H1 (cell line): ENCODE measurements at regions not wholly inside any gene's neighbourhood (a gene's known extent, or its start where the extent isn't known, plus 50 kb on each side); places are given as distances from the start of the nearest gene placed in this dataset.

Experiments used
- CTCF ChIA-PET: fragments of 300-600 bp; sonication (Branson Sonifier 250); formaldehyde crosslinking; loops from one replicate; lab custom pipeline; 2021; ENCODE audit not compliant: partially characterized antibody; lab: Charles Lee
- POLR2A ChIA-PET: fragments of 300-600 bp; sonication (Branson Sonifier 250); formaldehyde crosslinking; loops from one replicate; lab custom pipeline; 2021; ENCODE audit warnings: inconsistent platforms; ENCODE audit not compliant: partially characterized antibody; lab: Charles Lee
- DNase-seq, 2 experiments: peaks; one replicate each; pipeline versions ENCODE4 v3.0.0 to v3.0.0-alpha.2; 2010 to 2022; ENCODE audit warnings: low spot score in 2 of 2, low read depth in 1 of 2, mixed read lengths in 1 of 2
- FAIRE-seq: peaks from 2 replicates; lab custom pipeline; 2011; peaks lifted over from hg19 to GRCh38; lab: Jason Lieb, UNC
- H2AFZ ChIP-seq: 2 replicates; pipeline ENCODE4 v1.8.1; 2012; ENCODE audit warnings: low read length, inconsistent platforms
- H2AK5ac ChIP-seq: 2 replicates; pipeline ENCODE4 v1.6.1; 2013; ENCODE audit warnings: low read depth, low read length
- H2BK120ac ChIP-seq: replicated peaks from 2 replicates; pipeline ENCODE3; 2013; ENCODE audit warnings: low read depth, low read length, inconsistent platforms
- H2BK12ac ChIP-seq: 2 replicates; pipeline ENCODE4 v1.6.1; 2013; ENCODE audit warnings: low read depth, low read length
- H2BK15ac ChIP-seq: 2 replicates; pipeline ENCODE4 v1.6.1; 2013; ENCODE audit warnings: low read length
- H2BK20ac ChIP-seq: 2 replicates; pipeline ENCODE4 v1.6.1; 2013; ENCODE audit warnings: low read length
- H2BK5ac ChIP-seq: 2 replicates; pipeline ENCODE4 v1.6.1; 2013; ENCODE audit warnings: low read depth, low read length
- H3K14ac ChIP-seq: 2 replicates; pipeline ENCODE4 v1.6.1; 2013; ENCODE audit warnings: inconsistent platforms; ENCODE audit not compliant: insufficient read length
- H3K18ac ChIP-seq: 2 replicates; pipeline ENCODE4 v1.6.1; 2013; ENCODE audit warnings: low read length; ENCODE audit errors: extremely low read depth
- H3K23ac ChIP-seq: 2 replicates; pipeline ENCODE4 v1.6.1; 2013; ENCODE audit warnings: inconsistent platforms; ENCODE audit not compliant: insufficient read length
- H3K23me2 ChIP-seq: 2 replicates; pipeline ENCODE4 v1.6.1; 2013; ENCODE audit warnings: low read depth, low read length
- H3K27ac ChIP-seq: 2 replicates; pipeline ENCODE4 v1.6.1; 2011; ENCODE audit warnings: low read depth, low read length, inconsistent platforms
- H3K27me3 ChIP-seq, 4 experiments: replicated peaks in 1 of 4; 1 replicate in 1 of 4; 2 replicates in 3 of 4; pipeline versions ENCODE4 v1.6.1 to v1.8.1; 2011 to 2013; ENCODE audit warnings: low read length in 3 of 4, mild to moderate bottlenecking in 3 of 4, inconsistent platforms in 2 of 4, mixed read lengths in 2 of 4, moderate library complexity in 1 of 4; ENCODE audit not compliant: control insufficient read depth in 3 of 4, insufficient read depth in 3 of 4; ENCODE audit errors: extremely low read depth in 1 of 4
- H3K36me3 ChIP-seq, 4 experiments: 2 replicates each; pipeline versions ENCODE4 v1.6.1 to v1.8.1; 2011 to 2013; ENCODE audit warnings: mild to moderate bottlenecking in 4 of 4, low read length in 3 of 4, moderate library complexity in 2 of 4, control low read depth in 1 of 4, inconsistent platforms in 1 of 4; ENCODE audit not compliant: insufficient read depth in 4 of 4, control insufficient read depth in 2 of 4
- H3K4ac ChIP-seq: replicated peaks from 2 replicates; pipeline ENCODE3; 2013; ENCODE audit warnings: low read length, low read depth, mixed read lengths, inconsistent platforms; ENCODE audit not compliant: insufficient read length
- H3K4me1 ChIP-seq, 4 experiments: replicated peaks in 1 of 4; 1 replicate in 1 of 4; 2 replicates in 3 of 4; pipeline versions ENCODE4 v1.6.1 to v1.8.1; 2011 to 2013; ENCODE audit warnings: low read length in 3 of 4, inconsistent platforms in 2 of 4, mixed read lengths in 1 of 4; ENCODE audit not compliant: insufficient read depth in 4 of 4, control insufficient read depth in 3 of 4
- H3K4me2 ChIP-seq, 2 experiments: 2 replicates each; pipeline versions ENCODE4 v1.6.1 to v1.8.1; 2011 to 2013; ENCODE audit warnings: low read depth in 2 of 2, low read length in 2 of 2, control low read depth in 1 of 2, inconsistent platforms in 1 of 2, mild to moderate bottlenecking in 1 of 2; ENCODE audit not compliant: insufficient read depth in 1 of 2
- H3K4me3 ChIP-seq, 4 experiments: fragments of 200-600, 300-600 bp in 1 of 4; sonication (generic), shearing (Covaris generic), sonication (Bioruptor Twin) in 1 of 4; 2 replicates each; pipeline versions ENCODE4 v1.5.1 to v1.8.1; 2011 to 2016; ENCODE audit warnings: low read length in 4 of 4, low read depth in 3 of 4, control low read depth in 2 of 4, inconsistent platforms in 2 of 4, mild to moderate bottlenecking in 2 of 4, mixed read lengths in 1 of 4, moderate library complexity in 1 of 4; ENCODE audit not compliant: insufficient read depth in 2 of 4; ENCODE audit errors: extremely low read depth in 1 of 4
- H3K56ac ChIP-seq: replicated peaks from 2 replicates; pipeline ENCODE3; 2013; ENCODE audit warnings: low read depth, mild to moderate bottlenecking, mixed read lengths, low read length, inconsistent platforms; ENCODE audit not compliant: insufficient read length
- H3K79me1 ChIP-seq: 2 replicates; pipeline ENCODE4 v1.6.1; 2013; ENCODE audit warnings: low read depth, low read length, control low read depth
- H3K79me2 ChIP-seq, 2 experiments: 2 replicates each; pipeline versions ENCODE4 v1.6.1 to v1.8.1; 2012 to 2013; ENCODE audit warnings: low read length in 2 of 2, mild to moderate bottlenecking in 2 of 2, inconsistent platforms in 1 of 2; ENCODE audit not compliant: insufficient read depth in 2 of 2, control insufficient read depth in 1 of 2
- H3K9ac ChIP-seq, 4 experiments: replicated peaks in 1 of 4; 1 replicate in 1 of 4; 2 replicates in 3 of 4; pipeline versions ENCODE4 v1.6.1 to v1.8.1; 2011 to 2013; ENCODE audit warnings: low read depth in 3 of 4, low read length in 3 of 4, control low read depth in 2 of 4, mild to moderate bottlenecking in 2 of 4, moderate library complexity in 2 of 4, inconsistent platforms in 1 of 4; ENCODE audit errors: extremely low read depth in 1 of 4
- H3K9me3 ChIP-seq, 2 experiments: 2 replicates each; pipeline versions ENCODE4 v1.6.1 to v1.8.1; 2012 to 2013; ENCODE audit warnings: mild to moderate bottlenecking in 2 of 2, moderate library complexity in 2 of 2, control low read depth in 1 of 2, inconsistent platforms in 1 of 2, low read depth in 1 of 2, low read length in 1 of 2, mixed read lengths in 1 of 2; ENCODE audit not compliant: insufficient read depth in 2 of 2
- H4K20me1 ChIP-seq, 2 experiments: replicated peaks in 1 of 2; 2 replicates each; pipeline versions ENCODE3 to v1.8.1; 2011 to 2013; ENCODE audit warnings: inconsistent platforms in 2 of 2, low read length in 2 of 2, mild to moderate bottlenecking in 1 of 2; ENCODE audit not compliant: insufficient read depth in 2 of 2, control insufficient read depth in 1 of 2
- H4K5ac ChIP-seq: 2 replicates; pipeline ENCODE4 v1.6.1; 2013; ENCODE audit warnings: low read length, low read depth, mixed read lengths, inconsistent platforms; ENCODE audit not compliant: insufficient read length
- H4K8ac ChIP-seq: 2 replicates; pipeline ENCODE4 v1.8.0; 2013; ENCODE audit warnings: mild to moderate bottlenecking, moderate library complexity, low read length, inconsistent platforms; ENCODE audit not compliant: insufficient read depth; ENCODE audit errors: extremely low read depth
- H4K91ac ChIP-seq: replicated peaks from 2 replicates; pipeline ENCODE3; 2013; ENCODE audit warnings: low read length, mixed read lengths, inconsistent platforms; ENCODE audit not compliant: insufficient read length
- BRCA1 ChIP-seq: IDR thresholded peaks from 2 replicates; pipeline ENCODE4 v1.6.1; 2012; ENCODE audit warnings: low read depth, low read length, improper control_type of control experiment
- CREB1 ChIP-seq: IDR thresholded peaks from 2 replicates; pipeline ENCODE4 v1.6.1; 2012; ENCODE audit warnings: inconsistent platforms
- HDAC2 ChIP-seq, 2 experiments: fragments of 300-600 bp in 1 of 2; sonication (generic) in 1 of 2; IDR thresholded peaks; 2 replicates each; pipeline ENCODE4 v1.6.1; 2011 to 2012; ENCODE audit warnings: low read depth in 2 of 2, low read length in 2 of 2, mild to moderate bottlenecking in 2 of 2, moderate library complexity in 2 of 2, borderline replicate concordance in 1 of 2, inconsistent platforms in 1 of 2
- JUN ChIP-seq: IDR thresholded peaks from 2 replicates; pipeline ENCODE4 v1.6.1; 2011; ENCODE audit warnings: low read depth, mild to moderate bottlenecking, improper control_type of control experiment, low read length
- JUND ChIP-seq: IDR thresholded peaks from 2 replicates; pipeline ENCODE4 v1.6.1; 2011; ENCODE audit warnings: mild to moderate bottlenecking, improper control_type of control experiment, low read length
- KDM1A ChIP-seq: fragments of 200-600, 300-600 bp; sonication (generic); IDR thresholded peaks from 2 replicates; pipeline ENCODE4 v1.7.1; 2016; ENCODE audit warnings: mild to moderate bottlenecking, low read length, borderline replicate concordance
- POLR2AphosphoS5 ChIP-seq: IDR thresholded peaks from 2 replicates; pipeline ENCODE4 v1.6.1; 2011; ENCODE audit warnings: low read depth, low read length
- RXRA ChIP-seq: IDR thresholded peaks from 2 replicates; pipeline ENCODE4 v1.6.1; 2011; ENCODE audit warnings: low read depth, mild to moderate bottlenecking, low read length, moderate library complexity; ENCODE audit not compliant: insufficient read depth
- SP2 ChIP-seq: IDR thresholded peaks from 2 replicates; pipeline ENCODE4 v1.6.1; 2012; ENCODE audit warnings: mild to moderate bottlenecking, low read length, inconsistent platforms
- TBP ChIP-seq: IDR thresholded peaks from 2 replicates; pipeline ENCODE4 v1.6.1; 2011; ENCODE audit warnings: low read depth, low read length, improper control_type of control experiment
- TCF12 ChIP-seq: IDR thresholded peaks from 2 replicates; pipeline ENCODE4 v1.6.1; 2011; ENCODE audit warnings: low read depth, mild to moderate bottlenecking, low read length
- WGBS, 2 experiments: shearing (Covaris generic) in 1 of 2; methylation state at CpG; one replicate each; pipeline versions ENCODE4 v1.1.6 to v1.1.7; 2013 to 2015; ENCODE audit warnings: low lambda C conversion rate in 2 of 2, mixed read lengths in 2 of 2, inconsistent platforms in 1 of 2, low coverage in 1 of 2, missing lambda C conversion rate in 1 of 2; ENCODE audit not compliant: insufficient replicate concordance in 2 of 2, insufficient coverage in 1 of 2, insufficient read length in 1 of 2; ENCODE audit errors: extremely low coverage in 1 of 2, missing lambda C conversion rate in 1 of 2; 5-methylcytosine and 5-hydroxymethylcytosine counted together

DNA sequence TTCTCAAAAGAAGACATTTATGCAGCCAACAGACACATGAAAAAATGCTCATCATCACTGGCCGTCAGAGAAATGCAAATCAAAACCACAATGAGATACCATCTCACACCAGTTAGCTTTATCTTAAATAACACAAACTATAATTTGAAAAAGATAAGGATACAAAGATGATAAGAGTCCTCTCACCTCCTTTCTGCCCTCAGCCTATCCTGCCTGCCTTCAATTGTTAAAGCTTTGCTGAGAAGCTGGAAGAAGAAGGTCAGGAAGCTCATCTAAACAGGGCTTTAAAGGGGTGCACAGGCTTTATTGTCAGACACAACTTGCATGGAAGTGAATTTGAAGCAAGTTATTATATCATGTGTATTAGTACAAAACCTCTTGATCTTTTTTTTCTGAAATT is 676.3 kb upstream of the GOT2 start:
- Histone ChIP-seq H3K36me3 (no peaks in the 10 kb centered on the region), H3K4me3 (no peak overlapping the region), H2BK15ac (no peak overlapping the region), H4K91ac (no peak overlapping the region), H3K79me2 (no peaks in the 10 kb centered on the region), H4K8ac (no peak overlapping the region), H3K4me2 (no peak overlapping the region), H3K9me3 (no peaks in the 10 kb centered on the region), H3K9ac (no peak overlapping the region), H3K18ac (no peak overlapping the region), H3K27ac (no peak overlapping the region), H4K5ac (no peak overlapping the region), H3K79me1 (no peaks in the 10 kb centered on the region), H2BK120ac (no peak overlapping the region), H3K23me2 (no peaks in the 10 kb centered on the region), H2BK12ac (no peak overlapping the region), H3K27me3 (no peaks in the 10 kb centered on the region), H3K23ac (no peak overlapping the region), H2BK20ac (no peak overlapping the region), H4K20me1 (no peaks in the 10 kb centered on the region), H3K56ac (no peak overlapping the region), H2AK5ac (no peak overlapping the region), H3K4me1 (no peaks in the 10 kb centered on the region), H3K4ac (no peak overlapping the region), H2BK5ac (no peak overlapping the region), H2AFZ (no peak overlapping the region), H3K14ac (no peak overlapping the region)
- FAIRE-seq (no peak), DNase-seq (no peak)
- ChIA-PET CTCF (interaction anchor here (0.5 to 1.2 kb wide), 2 partner anchors 437 to 439 kb away, joined by 3 read pairs; no protein-coding TSS in a partner anchor), POLR2A (no interaction called here)
- no peak for TF ChIP-seq RXRA
- TF ChIP-seq JUND, result no peak
- no peak for TF ChIP-seq SP2
- no peak for TF ChIP-seq POLR2AphosphoS5
- TF ChIP-seq BRCA1, result no peak
- no peak for TF ChIP-seq KDM1A
- no peak for TF ChIP-seq HDAC2 (IDR thresholded peaks at IDR 0.05; ENCODE audit: borderline replicate concordance in 1 of 2, low read depth in 2 of 2, low read length in 2 of 2)
- no peak for TF ChIP-seq CREB1
- TF ChIP-seq JUN, result no peak
- no peak for TF ChIP-seq TBP
- TF ChIP-seq TCF12, result no peak
- WGBS, 2 experiments, result 100% methylated on average over 1 of the region's 1 CpG; no CpG with 5 or more reads in 1 of the 2 experiments
